ENCODE measurements at regions not wholly inside any gene's neighbourhood (a gene's known extent, or its start where the extent isn't known, plus 50 kb on each side); places are given as distances from the start of the nearest gene placed in this dataset.

GRCh38 chr2:156675896-156676295, 239.7 kb downstream of the GPD2 start:
- TF ChIP-seq TEAD4 (IDR thresholded peaks at IDR 0.05) (no peak), CEBPB (IDR thresholded peaks at IDR 0.05) (no peak), ZBTB7A (IDR thresholded peaks at IDR 0.05; ENCODE audit: low read depth) (no peak), YY1 (IDR thresholded peaks at IDR 0.05; ENCODE audit: low read depth) (no peak), CREB1 (IDR thresholded peaks at IDR 0.05; ENCODE audit: low read depth) (no peak), MAX (IDR thresholded peaks at IDR 0.05) (no peak), REST (IDR thresholded peaks at IDR 0.05; ENCODE audit: low read depth) (no peak), TCF12 (IDR thresholded peaks at IDR 0.05; ENCODE audit: low read depth) (no peak), FOXM1 (IDR thresholded peaks at IDR 0.05; ENCODE audit: borderline replicate concordance, low read depth) (no peak), RAD21 (IDR thresholded peaks at IDR 0.05; ENCODE audit: low read depth) (no peak)

GRCh38 chr2:156679820-156680219, 243.6 kb downstream of the GPD2 start:
- TF ChIP-seq TEAD4 (IDR thresholded peaks at IDR 0.05) (no peak), NFIC (IDR thresholded peaks at IDR 0.05) (no peak), CEBPB (IDR thresholded peaks at IDR 0.05) (no peak), EP300 (IDR thresholded peaks at IDR 0.05; ENCODE audit: borderline replicate concordance) (no peak), YY1 (IDR thresholded peaks at IDR 0.05; ENCODE audit: low read depth) (no peak), MAX (IDR thresholded peaks at IDR 0.05) (no peak), ZBTB7A (IDR thresholded peaks at IDR 0.05; ENCODE audit: low read depth) (no peak), REST (IDR thresholded peaks at IDR 0.05; ENCODE audit: low read depth) (no peak), TCF12 (IDR thresholded peaks at IDR 0.05; ENCODE audit: low read depth) (no peak), USF1 (IDR thresholded peaks at IDR 0.05) (no peak), CREB1 (IDR thresholded peaks at IDR 0.05; ENCODE audit: low read depth) (no peak), EGR1 (IDR thresholded peaks at IDR 0.05) (no peak), FOXM1 (IDR thresholded peaks at IDR 0.05; ENCODE audit: borderline replicate concordance, low read depth) (no peak), RAD21 (IDR thresholded peaks at IDR 0.05; ENCODE audit: low read depth) (no peak)

- TF ChIP-seq RAD21 (IDR thresholded peaks at IDR 0.05; ENCODE audit: low read depth) (no peak), USF1 (IDR thresholded peaks at IDR 0.05) (no peak), TAF1 (IDR thresholded peaks at IDR 0.05; ENCODE audit: low read depth) (no peak), FOXM1 (IDR thresholded peaks at IDR 0.05; ENCODE audit: borderline replicate concordance, low read depth) (no peak), MAX (IDR thresholded peaks at IDR 0.05) (no peak), CEBPB (IDR thresholded peaks at IDR 0.05) (no peak), TEAD4 (IDR thresholded peaks at IDR 0.05) (no peak), REST (IDR thresholded peaks at IDR 0.05; ENCODE audit: low read depth) (no peak), NFIC (IDR thresholded peaks at IDR 0.05) (no peak)
Measured at GRCh38 chr2:156680266-156680665, 244.1 kb downstream of the GPD2 start.

GRCh38 chr2:156687126-156687525, 250.9 kb downstream of the GPD2 start:
- TF ChIP-seq EGR1 (IDR thresholded peaks at IDR 0.05): no peak
- no peak for TF ChIP-seq ZBTB7A (IDR thresholded peaks at IDR 0.05; ENCODE audit: low read depth)
- TF ChIP-seq MAX (IDR thresholded peaks at IDR 0.05): no peak
- TF ChIP-seq FOXM1 (IDR thresholded peaks at IDR 0.05; ENCODE audit: borderline replicate concordance, low read depth): no peak
- no peak for TF ChIP-seq CREB1 (IDR thresholded peaks at IDR 0.05; ENCODE audit: low read depth)
- no peak for TF ChIP-seq USF1 (IDR thresholded peaks at IDR 0.05)
- no peak for TF ChIP-seq TEAD4 (IDR thresholded peaks at IDR 0.05)
- no peak for TF ChIP-seq NFIC (IDR thresholded peaks at IDR 0.05)
